ENCODE measurements at regions not wholly inside any gene's neighbourhood (a gene's known extent, or its start where the extent isn't known, plus 50 kb on each side); places are given as distances from the start of the nearest gene placed in this dataset.
"Not testable (repeated sequence)": the region's sequence is repeated elsewhere in the genome, so short reads cannot be mapped to it uniquely, and the experiment has no call there.

- TF ChIP-seq, protein P1, sequence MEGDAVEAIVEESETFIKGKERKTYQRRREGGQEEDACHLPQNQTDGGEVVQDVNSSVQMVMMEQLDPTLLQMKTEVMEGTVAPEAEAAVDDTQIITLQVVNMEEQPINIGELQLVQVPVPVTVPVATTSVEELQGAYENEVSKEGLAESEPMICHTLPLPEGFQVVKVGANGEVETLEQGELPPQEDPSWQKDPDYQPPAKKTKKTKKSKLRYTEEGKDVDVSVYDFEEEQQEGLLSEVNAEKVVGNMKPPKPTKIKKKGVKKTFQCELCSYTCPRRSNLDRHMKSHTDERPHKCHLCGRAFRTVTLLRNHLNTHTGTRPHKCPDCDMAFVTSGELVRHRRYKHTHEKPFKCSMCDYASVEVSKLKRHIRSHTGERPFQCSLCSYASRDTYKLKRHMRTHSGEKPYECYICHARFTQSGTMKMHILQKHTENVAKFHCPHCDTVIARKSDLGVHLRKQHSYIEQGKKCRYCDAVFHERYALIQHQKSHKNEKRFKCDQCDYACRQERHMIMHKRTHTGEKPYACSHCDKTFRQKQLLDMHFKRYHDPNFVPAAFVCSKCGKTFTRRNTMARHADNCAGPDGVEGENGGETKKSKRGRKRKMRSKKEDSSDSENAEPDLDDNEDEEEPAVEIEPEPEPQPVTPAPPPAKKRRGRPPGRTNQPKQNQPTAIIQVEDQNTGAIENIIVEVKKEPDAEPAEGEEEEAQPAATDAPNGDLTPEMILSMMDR (IDR thresholded peaks at IDR 0.05), result not testable (repeated sequence)
- not testable (repeated sequence) for TF ChIP-seq ZFX (IDR thresholded peaks at IDR 0.05; ENCODE audit: borderline replicate concordance)
Measured at GRCh38 chr9:40106783-40107248, 751.3 kb downstream of the SPATA31A1 start.
